ENCODE measurements at regions not wholly inside any gene's neighbourhood (a gene's known extent, or its start where the extent isn't known, plus 50 kb on each side); places are given as distances from the start of the nearest gene placed in this dataset.

DNA sequence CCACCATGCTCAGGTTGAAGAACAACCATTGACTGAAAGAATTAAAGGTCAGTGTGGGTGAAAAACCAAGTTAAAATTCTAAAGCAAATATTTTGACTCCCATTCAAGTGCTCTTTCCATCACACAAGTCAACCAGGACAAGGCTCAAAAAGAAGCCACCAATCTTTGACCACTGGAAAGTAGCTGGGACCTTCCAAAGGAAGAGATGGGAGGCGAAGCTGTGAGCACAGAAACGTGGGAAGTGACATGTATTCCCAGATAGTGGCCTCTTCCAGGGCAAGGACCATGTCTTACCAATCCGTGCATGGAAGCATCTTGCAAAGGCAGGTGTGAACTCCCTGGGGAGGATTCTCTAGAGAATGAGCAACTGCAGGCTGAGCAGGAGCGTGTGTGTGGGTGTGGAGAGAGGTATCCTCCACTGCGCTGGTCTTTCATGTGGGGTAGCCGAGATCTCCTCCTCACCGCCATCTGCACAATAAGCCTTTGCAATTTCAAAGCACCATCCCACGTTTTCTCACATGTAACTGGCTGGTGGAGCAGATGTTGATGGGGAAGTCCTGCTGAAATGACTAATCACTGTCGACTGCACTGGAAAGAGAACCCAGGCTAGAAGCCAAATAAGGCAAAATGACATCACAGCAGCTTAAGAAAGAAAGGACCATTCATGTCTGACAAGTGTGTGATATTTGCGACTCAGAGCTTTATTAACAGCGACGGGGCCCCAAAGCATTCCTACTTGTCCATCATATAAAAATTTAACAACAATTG is 189.4 kb upstream of the RREB1 start:
- no peak overlapping the region for H3K4me3 Mint-ChIP-seq (ENCODE audit: low read depth)
- H3K9me3 Mint-ChIP-seq (ENCODE audit: low read depth) = no peaks in the 10 kb centered on the region
- no peak overlapping the region for H3K27ac Mint-ChIP-seq
- TF ChIP-seq, protein P1, sequence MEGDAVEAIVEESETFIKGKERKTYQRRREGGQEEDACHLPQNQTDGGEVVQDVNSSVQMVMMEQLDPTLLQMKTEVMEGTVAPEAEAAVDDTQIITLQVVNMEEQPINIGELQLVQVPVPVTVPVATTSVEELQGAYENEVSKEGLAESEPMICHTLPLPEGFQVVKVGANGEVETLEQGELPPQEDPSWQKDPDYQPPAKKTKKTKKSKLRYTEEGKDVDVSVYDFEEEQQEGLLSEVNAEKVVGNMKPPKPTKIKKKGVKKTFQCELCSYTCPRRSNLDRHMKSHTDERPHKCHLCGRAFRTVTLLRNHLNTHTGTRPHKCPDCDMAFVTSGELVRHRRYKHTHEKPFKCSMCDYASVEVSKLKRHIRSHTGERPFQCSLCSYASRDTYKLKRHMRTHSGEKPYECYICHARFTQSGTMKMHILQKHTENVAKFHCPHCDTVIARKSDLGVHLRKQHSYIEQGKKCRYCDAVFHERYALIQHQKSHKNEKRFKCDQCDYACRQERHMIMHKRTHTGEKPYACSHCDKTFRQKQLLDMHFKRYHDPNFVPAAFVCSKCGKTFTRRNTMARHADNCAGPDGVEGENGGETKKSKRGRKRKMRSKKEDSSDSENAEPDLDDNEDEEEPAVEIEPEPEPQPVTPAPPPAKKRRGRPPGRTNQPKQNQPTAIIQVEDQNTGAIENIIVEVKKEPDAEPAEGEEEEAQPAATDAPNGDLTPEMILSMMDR (IDR thresholded peaks at IDR 0.05; ENCODE audit: unreplicated experiment) = no peak
- H3K4me1 Mint-ChIP-seq (ENCODE audit: low read depth) = peaks cover 4% of the 10 kb centered on the region
- no peak for DNase-seq (ENCODE audit: low spot score, unreplicated experiment)
- no peaks in the 10 kb centered on the region for H3K36me3 Mint-ChIP-seq (ENCODE audit: insufficient read depth)
- peaks cover 4% of the 10 kb centered on the region for H3K27me3 Mint-ChIP-seq

DNA sequence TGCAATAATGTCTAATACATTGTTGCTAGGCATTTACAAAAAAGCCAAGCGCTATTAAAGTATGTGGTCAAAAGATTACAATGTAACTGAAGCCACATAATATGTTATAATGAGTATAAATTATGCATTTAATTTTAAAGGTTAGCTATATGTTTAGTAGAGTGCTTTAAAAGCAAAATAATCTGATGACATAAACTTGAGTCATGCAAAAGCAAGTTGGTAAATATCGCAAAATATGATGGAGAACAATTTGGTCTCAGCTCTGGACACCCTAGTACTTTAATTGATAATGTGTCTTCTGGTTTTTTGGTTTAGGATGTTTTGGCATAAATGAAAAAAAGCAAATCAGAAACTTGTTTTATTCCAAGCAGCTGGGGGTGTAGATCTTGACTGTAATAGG is 188.6 kb upstream of the RREB1 start:
- TF ChIP-seq, protein P1 (IDR thresholded peaks at IDR 0.05; ENCODE audit: unreplicated experiment) = no peak
- no peaks in the 10 kb centered on the region for H3K36me3 Mint-ChIP-seq (ENCODE audit: insufficient read depth)
- no peak for DNase-seq (ENCODE audit: low spot score, unreplicated experiment)
- H3K4me3 Mint-ChIP-seq (ENCODE audit: low read depth) = no peak overlapping the region
- no peak overlapping the region for H3K27ac Mint-ChIP-seq
- H3K27me3 Mint-ChIP-seq = peaks cover 4% of the 10 kb centered on the region
- no peaks in the 10 kb centered on the region for H3K9me3 Mint-ChIP-seq (ENCODE audit: low read depth)
- peaks cover 4% of the 10 kb centered on the region for H3K4me1 Mint-ChIP-seq (ENCODE audit: low read depth)

DNA sequence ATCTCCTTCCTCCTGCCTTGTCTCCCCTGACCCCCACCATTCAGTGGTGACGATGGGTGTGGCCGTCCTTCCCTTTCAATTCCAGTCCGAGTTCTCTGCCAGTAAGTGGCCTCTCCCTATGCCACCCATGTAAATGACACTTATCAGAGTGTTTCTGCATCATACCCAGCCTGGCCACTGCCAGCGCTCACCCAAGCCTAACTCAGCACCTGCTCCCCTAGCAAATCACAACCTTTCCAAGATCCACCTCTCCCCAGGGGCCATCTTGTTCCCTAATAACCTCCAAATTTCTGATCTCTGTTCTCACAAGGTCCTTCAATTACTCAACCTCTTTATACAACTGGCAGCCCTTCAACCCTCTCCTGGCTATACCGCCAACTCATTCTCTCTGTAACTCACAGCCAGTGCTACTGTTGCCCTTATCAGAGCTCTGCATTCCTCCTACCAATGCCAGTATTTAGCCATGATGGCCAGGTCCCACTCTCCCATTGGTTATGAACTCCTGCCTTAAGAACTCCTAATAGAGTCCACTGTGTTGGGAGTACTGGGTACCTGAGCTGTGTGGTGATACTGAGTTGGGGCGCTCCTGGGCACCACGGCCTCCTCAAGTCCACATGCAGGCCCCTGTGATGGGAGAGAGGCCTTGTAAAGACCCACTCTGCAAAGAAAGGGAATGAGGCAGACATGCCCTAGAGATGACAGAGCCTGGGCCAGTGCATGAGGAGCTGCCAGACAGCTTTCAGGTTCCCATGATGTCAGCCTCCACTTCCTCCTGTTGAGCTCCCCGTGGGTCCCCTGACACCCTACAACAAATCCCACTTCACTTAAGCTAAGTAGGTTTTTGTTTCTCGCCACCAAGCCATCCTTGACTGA is 187.4 kb upstream of the RREB1 start:
- TF ChIP-seq, protein P1 (IDR thresholded peaks at IDR 0.05; ENCODE audit: unreplicated experiment) = no peak
- Mint-ChIP-seq H3K4me1 (ENCODE audit: low read depth) (peaks cover 4% of the 10 kb centered on the region), H3K9me3 (ENCODE audit: low read depth) (no peaks in the 10 kb centered on the region), H3K27me3 (peaks cover 4% of the 10 kb centered on the region), H3K36me3 (ENCODE audit: insufficient read depth) (no peaks in the 10 kb centered on the region), H3K4me3 (ENCODE audit: low read depth) (no peak overlapping the region), H3K27ac (no peak overlapping the region)
- no peak for DNase-seq (ENCODE audit: low spot score, unreplicated experiment)

DNA sequence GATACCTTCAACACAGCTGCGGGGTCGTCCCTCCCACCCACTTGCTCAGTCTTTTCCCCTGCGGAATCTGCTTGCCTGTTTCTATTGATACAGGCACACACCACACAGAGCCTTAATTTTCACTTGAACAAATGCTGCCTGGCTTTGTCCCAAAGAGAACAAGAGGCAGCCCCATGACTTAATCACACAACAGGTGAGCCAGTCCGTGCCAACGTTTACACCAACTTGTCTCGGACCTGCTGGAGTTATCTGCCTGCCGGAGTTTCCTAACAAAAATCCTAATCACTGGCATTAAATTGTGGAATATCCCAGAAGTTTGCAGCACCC is 186.8 kb upstream of the RREB1 start:
- TF ChIP-seq, protein P1 (IDR thresholded peaks at IDR 0.05; ENCODE audit: unreplicated experiment) = no peak
- Mint-ChIP-seq H3K36me3 (ENCODE audit: insufficient read depth) (no peaks in the 10 kb centered on the region), H3K9me3 (ENCODE audit: low read depth) (no peaks in the 10 kb centered on the region), H3K4me3 (ENCODE audit: low read depth) (no peak overlapping the region), H3K27ac (no peak overlapping the region), H3K27me3 (peaks cover 4% of the 10 kb centered on the region), H3K4me1 (ENCODE audit: low read depth) (peaks cover 3% of the 10 kb centered on the region)
- DNase-seq (ENCODE audit: low spot score, unreplicated experiment) = no peak

DNA sequence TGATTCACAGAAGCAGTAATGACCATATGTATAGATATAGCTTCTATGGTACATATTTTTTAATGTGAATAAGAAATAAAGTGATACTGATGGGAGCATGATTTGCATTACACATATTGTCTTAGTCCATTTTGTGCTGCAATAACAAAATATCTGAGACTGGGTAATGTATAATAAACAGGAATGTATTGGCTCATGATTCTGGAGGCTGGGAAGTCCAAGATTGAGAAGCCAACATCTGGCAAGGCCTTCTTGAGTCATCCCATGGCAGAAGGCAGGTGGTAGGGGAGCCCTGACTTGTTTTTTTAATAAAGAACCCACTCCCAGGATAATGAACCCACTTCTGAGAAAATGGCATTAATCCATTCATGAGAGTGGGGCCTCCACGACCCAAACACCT is 185.6 kb upstream of the RREB1 start:
- DNase-seq (ENCODE audit: low spot score, unreplicated experiment) = no peak
- Mint-ChIP-seq H3K9me3 (ENCODE audit: low read depth) (peaks cover 2% of the 10 kb centered on the region), H3K27ac (no peak overlapping the region), H3K4me3 (ENCODE audit: low read depth) (no peak overlapping the region), H3K27me3 (peaks cover 7% of the 10 kb centered on the region), H3K36me3 (ENCODE audit: insufficient read depth) (no peaks in the 10 kb centered on the region), H3K4me1 (ENCODE audit: low read depth) (no peaks in the 10 kb centered on the region)
- TF ChIP-seq, protein P1 (IDR thresholded peaks at IDR 0.05; ENCODE audit: unreplicated experiment) = no peak

All from progenitor cell of endocrine pancreas (in vitro differentiated cells).